Nephron progenitor cell (in vitro differentiated cells): ENCODE measurements at regions not wholly inside any gene's neighbourhood (a gene's known extent, or its start where the extent isn't known, plus 50 kb on each side); places are given as distances from the start of the nearest gene placed in this dataset.
"Not testable (repeated sequence)": the region's sequence is repeated elsewhere in the genome, so short reads cannot be mapped to it uniquely, and the experiment has no call there.

Experiments used
- DNase-seq: peaks from one replicate; pipeline ENCODE4 v3.0.0; 2021
- H3K27ac Mint-ChIP-seq: 2 replicates; pipeline ENCODE4 v1.8.0; 2021; ENCODE audit warnings: mild to moderate bottlenecking, moderate library complexity, mixed read lengths
- H3K27me3 Mint-ChIP-seq: 2 replicates; pipeline ENCODE4 v1.8.0; 2021; ENCODE audit warnings: mild to moderate bottlenecking, low read depth, mixed read lengths; ENCODE audit not compliant: poor library complexity
- H3K36me3 Mint-ChIP-seq: 2 replicates; pipeline ENCODE4 v1.8.0; 2021; ENCODE audit warnings: low read depth, mixed read lengths
- H3K4me1 Mint-ChIP-seq: 2 replicates; pipeline ENCODE4 v1.8.0; 2021; ENCODE audit warnings: mixed read lengths
- H3K4me3 Mint-ChIP-seq: 2 replicates; pipeline ENCODE4 v1.8.0; 2021; ENCODE audit warnings: mild to moderate bottlenecking, moderate library complexity, mixed read lengths
- H3K9me3 Mint-ChIP-seq: 2 replicates; pipeline ENCODE4 v1.8.0; 2021; ENCODE audit warnings: mild to moderate bottlenecking, moderate library complexity, mixed read lengths
- CTCF ChIP-seq: fragments of 200-600 bp; sonication (generic); IDR thresholded peaks from 2 replicates; pipeline ENCODE4 v1.5.0; 2021; ENCODE audit warnings: antibody characterized with exemption

GRCh38 chr11:134500621-134501020, 88.6 kb upstream of the B3GAT1 start:
- DNase-seq, result no peak
- Mint-ChIP-seq H3K27me3 (peaks cover 45% of the 10 kb centered on the region), H3K4me3 (no peak overlapping the region), H3K9me3 (peaks cover 12% of the 10 kb centered on the region), H3K27ac (no peak overlapping the region), H3K4me1 (peaks cover 10% of the 10 kb centered on the region), H3K36me3 (no peaks in the 10 kb centered on the region)
- TF ChIP-seq CTCF, result no peak

- Mint-ChIP-seq H3K4me1 (peaks cover 10% of the 10 kb centered on the region), H3K27me3 (peaks cover 50% of the 10 kb centered on the region), H3K27ac (no peak overlapping the region), H3K9me3 (peaks cover 18% of the 10 kb centered on the region), H3K36me3 (no peaks in the 10 kb centered on the region), H3K4me3 (no peak overlapping the region)
- DNase-seq, result no peak
- no peak for TF ChIP-seq CTCF
Measured at GRCh38 chr11:134499990-134500389, 87.9 kb upstream of the B3GAT1 start.

- H3K4me1 Mint-ChIP-seq, result no peaks in the 10 kb centered on the region
- no peak for DNase-seq
- H3K27me3 Mint-ChIP-seq, result peaks cover 39% of the 10 kb centered on the region
- no peaks in the 10 kb centered on the region for H3K36me3 Mint-ChIP-seq
- no peak overlapping the region for H3K4me3 Mint-ChIP-seq
- no peak for TF ChIP-seq CTCF
- peaks cover 30% of the 10 kb centered on the region for H3K9me3 Mint-ChIP-seq
- no peak overlapping the region for H3K27ac Mint-ChIP-seq
Measured at GRCh38 chr11:134498326-134499139, 86.5 kb upstream of the B3GAT1 start.

GRCh38 chr11:134497586-134497985, 85.5 kb upstream of the B3GAT1 start:
- no peak for TF ChIP-seq CTCF
- H3K27me3 Mint-ChIP-seq, result peaks cover 35% of the 10 kb centered on the region

GRCh38 chr11:134496058-134496457, 84.0 kb upstream of the B3GAT1 start:
- peaks cover 33% of the 10 kb centered on the region for H3K27me3 Mint-ChIP-seq
- H3K4me1 Mint-ChIP-seq, H3K27ac Mint-ChIP-seq, H3K36me3 Mint-ChIP-seq, H3K4me3 Mint-ChIP-seq, DNase-seq: not testable (repeated sequence)
- peaks cover 33% of the 10 kb centered on the region for H3K9me3 Mint-ChIP-seq

More at GRCh38 chr11:134497586-134497985, 85.5 kb upstream of the B3GAT1 start:
- H3K36me3 Mint-ChIP-seq, result no peaks in the 10 kb centered on the region
- H3K4me3 Mint-ChIP-seq, result no peak overlapping the region
- H3K27ac Mint-ChIP-seq, result no peak overlapping the region
- peaks cover 33% of the 10 kb centered on the region for H3K9me3 Mint-ChIP-seq
- DNase-seq, result no peak
- H3K4me1 Mint-ChIP-seq, result no peaks in the 10 kb centered on the region

GRCh38 chr11:134494395-134494794, 82.4 kb upstream of the B3GAT1 start:
- not testable (repeated sequence) for H3K36me3 Mint-ChIP-seq, H3K27ac Mint-ChIP-seq, H3K4me3 Mint-ChIP-seq, DNase-seq, H3K4me1 Mint-ChIP-seq
- Mint-ChIP-seq H3K9me3 (peaks cover 33% of the 10 kb centered on the region), H3K27me3 (peaks cover 36% of the 10 kb centered on the region)

GRCh38 chr11:134492411-134492810, 80.4 kb upstream of the B3GAT1 start:
- not testable (repeated sequence) for H3K36me3 Mint-ChIP-seq, H3K27ac Mint-ChIP-seq, DNase-seq, H3K4me1 Mint-ChIP-seq, H3K4me3 Mint-ChIP-seq
- peaks cover 33% of the 10 kb centered on the region for H3K9me3 Mint-ChIP-seq
- peaks cover 48% of the 10 kb centered on the region for H3K27me3 Mint-ChIP-seq
